ENCODE measurements at regions not wholly inside any gene's neighbourhood (a gene's known extent, or its start where the extent isn't known, plus 50 kb on each side); places are given as distances from the start of the nearest gene placed in this dataset.

- POLR2A ChIA-PET = no interaction called here
- H3K4me2 ChIP-seq (ENCODE audit: low read length) = no peak overlapping the region
- H3K27ac ChIP-seq (ENCODE audit: low read depth, low read length, poor library complexity, severe bottlenecking) = no peak overlapping the region
- H3K79me2 ChIP-seq (ENCODE audit: insufficient read depth, low read depth, low read length) = no peaks in the 10 kb centered on the region
- no peaks in the 10 kb centered on the region for H3K9me3 ChIP-seq (ENCODE audit: low read length)
- H4K20me1 ChIP-seq (ENCODE audit: insufficient read depth, low read length) = no peaks in the 10 kb centered on the region
- no peak for DNase-seq (ENCODE audit: low spot score)
- no peaks in the 10 kb centered on the region for H3K36me3 ChIP-seq (ENCODE audit: insufficient read depth, low read length)
- no peak overlapping the region for H2AFZ ChIP-seq (ENCODE audit: low read length)
- intact Hi-C loops (cut with micrococcal nuclease; ENCODE audit: unreplicated experiment) = no loop called here
- H3K4me3 ChIP-seq (ENCODE audit: low read depth, low read length, poor library complexity, severe bottlenecking) = no peak overlapping the region
- CTCF ChIA-PET (ENCODE audit: unreplicated experiment) = no interaction called here
- H3K9me2 ChIP-seq (ENCODE audit: insufficient read depth, low read length) = no peaks in the 10 kb centered on the region
- no peak for TF ChIP-seq EZH2phosphoT487 (IDR thresholded peaks at IDR 0.05; ENCODE audit: borderline replicate concordance, low read depth, low read length)
- no TSS peak for BruUV-seq (replicated peaks)
- no peaks in the 10 kb centered on the region for H3K4me1 ChIP-seq (ENCODE audit: insufficient read depth, low read length, poor library complexity, severe bottlenecking)
These were observed 1142.0 kb upstream of the TMEFF2 start for GRCh38 chr2:193336781-193337180.

GRCh38 chr2:193334401-193334800 lies 1139.7 kb upstream of the TMEFF2 start:
- Histone ChIP-seq H3K4me1 (ENCODE audit: insufficient read depth, low read length, poor library complexity, severe bottlenecking) (no peaks in the 10 kb centered on the region), H3K27ac (ENCODE audit: low read depth, low read length, poor library complexity, severe bottlenecking) (no peak overlapping the region), H3K36me3 (ENCODE audit: insufficient read depth, low read length) (no peaks in the 10 kb centered on the region), H3K9me3 (ENCODE audit: low read length) (no peaks in the 10 kb centered on the region), H3K79me2 (ENCODE audit: insufficient read depth, low read depth, low read length) (no peaks in the 10 kb centered on the region), H4K20me1 (ENCODE audit: insufficient read depth, low read length) (no peaks in the 10 kb centered on the region), H2AFZ (ENCODE audit: low read length) (no peak overlapping the region), H3K9me2 (ENCODE audit: insufficient read depth, low read length) (no peaks in the 10 kb centered on the region), H3K4me3 (ENCODE audit: low read depth, low read length, poor library complexity, severe bottlenecking) (no peak overlapping the region), H3K4me2 (ENCODE audit: low read length) (no peak overlapping the region)
- TF ChIP-seq CTCF (conservative IDR thresholded peaks at IDR 0.05; ENCODE audit: low read length) (no peak), EZH2phosphoT487 (IDR thresholded peaks at IDR 0.05; ENCODE audit: borderline replicate concordance, low read depth, low read length) (no peak)
- POLR2A ChIA-PET = no interaction called here
- intact Hi-C loops (cut with micrococcal nuclease; ENCODE audit: unreplicated experiment) = no loop called here
- CTCF ChIA-PET (ENCODE audit: unreplicated experiment) = no interaction called here
- DNase-seq (ENCODE audit: low spot score) = no peak
- no TSS peak for BruUV-seq (replicated peaks)

- CTCF ChIA-PET (ENCODE audit: unreplicated experiment) = no interaction called here
- no peak overlapping the region for H3K4me2 ChIP-seq (ENCODE audit: low read length)
- H4K20me1 ChIP-seq (ENCODE audit: insufficient read depth, low read length) = no peaks in the 10 kb centered on the region
- POLR2A ChIA-PET = no interaction called here
- intact Hi-C loops (cut with micrococcal nuclease; ENCODE audit: unreplicated experiment) = no loop called here
- BruUV-seq (replicated peaks) = no TSS peak
- no peak for DNase-seq (ENCODE audit: low spot score)
- no peaks in the 10 kb centered on the region for H3K4me1 ChIP-seq (ENCODE audit: insufficient read depth, low read length, poor library complexity, severe bottlenecking)
- H3K27ac ChIP-seq (ENCODE audit: low read depth, low read length, poor library complexity, severe bottlenecking) = no peak overlapping the region
- H3K9me3 ChIP-seq (ENCODE audit: low read length) = no peaks in the 10 kb centered on the region
- H3K36me3 ChIP-seq (ENCODE audit: insufficient read depth, low read length) = no peaks in the 10 kb centered on the region
- H2AFZ ChIP-seq (ENCODE audit: low read length) = no peak overlapping the region
- no peaks in the 10 kb centered on the region for H3K9me2 ChIP-seq (ENCODE audit: insufficient read depth, low read length)
- H3K79me2 ChIP-seq (ENCODE audit: insufficient read depth, low read depth, low read length) = no peaks in the 10 kb centered on the region
- H3K4me3 ChIP-seq (ENCODE audit: low read depth, low read length, poor library complexity, severe bottlenecking) = no peak overlapping the region
- TF ChIP-seq CTCF (conservative IDR thresholded peaks at IDR 0.05; ENCODE audit: low read length) (no peak), EZH2phosphoT487 (IDR thresholded peaks at IDR 0.05; ENCODE audit: borderline replicate concordance, low read depth, low read length) (no peak)
These were observed 1138.8 kb upstream of the TMEFF2 start for GRCh38 chr2:193333539-193333938.
